ENCODE measurements at regions not wholly inside any gene's neighbourhood (a gene's known extent, or its start where the extent isn't known, plus 50 kb on each side); places are given as distances from the start of the nearest gene placed in this dataset.

DNA sequence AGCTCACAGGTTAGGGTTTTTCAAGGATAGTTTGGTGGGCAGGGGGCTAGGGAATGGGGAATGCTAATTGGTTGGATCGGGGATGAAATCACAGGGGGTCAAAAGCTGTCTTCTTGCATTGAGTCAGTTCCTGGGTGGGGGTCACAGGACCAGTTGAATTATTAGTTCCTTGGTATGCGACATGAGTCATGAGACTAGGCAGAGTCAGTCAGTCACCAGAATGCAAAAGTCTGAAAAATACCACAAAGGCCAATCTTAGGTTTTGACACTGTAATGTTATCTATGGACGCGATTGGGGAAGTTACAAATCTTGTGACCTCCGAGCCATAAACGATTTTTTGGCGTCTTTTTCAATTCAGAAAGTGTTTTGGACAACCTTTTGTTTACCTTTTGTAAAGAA is 101.2 kb downstream of the ZNF519 start:
- TF ChIP-seq CTCF (IDR thresholded peaks at IDR 0.05) (no peak), POLR2A (IDR thresholded peaks at IDR 0.05) (no peak)
